OCI-LY1 (cell line): ENCODE measurements at regions not wholly inside any gene's neighbourhood (a gene's known extent, or its start where the extent isn't known, plus 50 kb on each side); places are given as distances from the start of the nearest gene placed in this dataset.

Experiments used
- CTCF ChIP-seq: fragments of 200-600 bp; sonication (generic), shearing (Covaris generic); IDR thresholded peaks from 2 replicates; pipeline ENCODE4 v1.5.1; 2017; ENCODE audit warnings: mild to moderate bottlenecking, antibody characterized with exemption, low read length, moderate library complexity, mixed read lengths
- EZH2 ChIP-seq: fragments of 200-600 bp; sonication (generic), shearing (Covaris generic); IDR thresholded peaks from 2 replicates; pipeline ENCODE4 v1.8.0; 2017; ENCODE audit warnings: borderline replicate concordance, mixed run types, mild to moderate bottlenecking, antibody characterized with exemption, low read length, moderate library complexity, mixed read lengths

- TF ChIP-seq EZH2 (no peak), CTCF (no peak)
These were observed 120.0 kb upstream of the FOXF1 start for GRCh38 chr16:86390335-86390734.
